GM21390 (cell line): ENCODE measurements at regions not wholly inside any gene's neighbourhood (a gene's known extent, or its start where the extent isn't known, plus 50 kb on each side); places are given as distances from the start of the nearest gene placed in this dataset.
"Not testable (repeated sequence)": the region's sequence is repeated elsewhere in the genome, so short reads cannot be mapped to it uniquely, and the experiment has no call there.

Source experiments
- ATAC-seq: cut with Tn5 transposase; IDR thresholded peaks from one replicate; pipeline ENCODE4 v1.9.1; 2021; ENCODE audit not compliant: unreplicated experiment

- ATAC-seq = no peak
Observed at GRCh38 chr22:25407226-25407858, 157.1 kb upstream of the GRK3 start.

- no peak for ATAC-seq
Observed at GRCh38 chr22:25407859-25408229, 156.6 kb upstream of the GRK3 start.

DNA sequence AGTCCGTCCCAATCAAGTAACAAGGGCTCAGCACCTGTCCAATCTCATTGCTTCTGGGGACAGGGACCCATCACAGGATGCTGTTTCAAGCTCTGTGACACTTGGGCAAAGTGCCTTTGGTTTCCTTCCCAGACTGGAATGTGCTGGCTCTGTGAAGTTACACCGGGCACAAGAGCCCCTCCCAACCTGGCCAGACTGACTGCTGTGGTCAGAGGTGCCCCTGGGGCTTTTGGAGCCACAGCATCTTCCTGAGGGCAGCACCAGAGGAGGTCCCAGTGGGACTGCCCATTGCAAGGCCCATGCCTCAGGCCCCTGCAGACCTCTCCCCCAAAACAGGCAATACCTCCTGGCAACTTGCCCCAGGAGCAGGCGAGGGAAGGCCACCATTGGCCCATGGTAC is 155.2 kb upstream of the GRK3 start:
- no peak for ATAC-seq

GRCh38 chr22:25410849-25411248 is 153.6 kb upstream of the GRK3 start:
- ATAC-seq = no peak

DNA sequence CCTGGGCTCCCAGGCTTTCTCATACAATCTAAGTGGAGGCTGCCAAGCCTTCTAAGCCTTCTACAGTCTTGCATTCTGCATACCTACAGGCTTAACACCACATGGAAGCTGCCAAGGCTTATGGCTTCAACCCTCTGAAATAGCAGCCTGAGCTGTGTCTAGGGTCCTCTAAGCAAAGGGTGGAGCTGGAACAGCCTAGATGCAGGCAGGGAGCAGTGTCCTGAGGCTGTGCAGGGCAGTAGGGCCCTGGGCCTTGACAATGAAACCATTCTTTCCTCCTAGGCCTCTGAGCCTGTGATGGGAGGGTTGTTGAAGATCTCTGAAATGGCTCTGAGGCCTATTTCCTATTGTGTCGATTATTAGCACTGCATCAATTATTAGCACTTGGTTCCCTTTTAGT is 150.9 kb upstream of the GRK3 start:
- no peak for ATAC-seq

DNA sequence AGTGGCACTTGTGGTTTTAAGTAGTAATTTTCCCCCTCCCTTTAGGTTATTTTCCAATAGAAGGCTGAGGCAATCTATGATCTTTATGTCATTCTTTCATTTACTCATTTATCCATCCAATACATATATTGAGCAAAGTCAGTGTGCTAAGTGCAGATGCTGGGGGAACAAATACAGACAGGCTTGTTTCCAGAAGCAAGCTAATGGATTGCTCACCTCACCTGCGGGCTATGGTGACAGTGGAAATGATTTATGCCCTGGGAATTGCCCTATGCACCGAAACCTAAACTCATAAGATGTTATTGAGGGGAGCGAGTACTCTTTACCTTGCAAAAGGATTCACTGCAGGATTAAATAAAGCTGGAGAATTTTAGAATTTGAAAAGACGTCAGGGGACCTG is 148.7 kb upstream of the GRK3 start:
- not testable (repeated sequence) for ATAC-seq

DNA sequence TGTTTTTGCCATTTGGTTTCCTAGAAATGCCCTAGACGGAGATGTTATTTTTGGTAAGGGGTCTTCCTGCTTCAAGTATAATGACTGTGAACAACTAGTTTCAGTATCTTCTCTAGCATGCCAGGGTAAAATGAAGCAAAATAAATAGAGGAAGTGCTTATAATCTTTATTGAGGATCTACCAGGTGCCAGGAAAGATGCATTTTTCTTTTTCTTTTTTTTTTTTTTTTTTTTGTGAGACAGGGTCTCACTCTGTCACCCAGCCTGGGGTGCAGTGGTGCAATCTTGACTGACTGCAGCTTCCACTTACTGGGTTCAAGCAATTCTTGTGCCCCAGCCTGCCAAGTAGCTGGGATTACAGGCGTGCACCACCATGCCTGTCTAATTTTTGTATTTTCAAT is 146.6 kb upstream of the GRK3 start:
- ATAC-seq = not testable (repeated sequence)

- ATAC-seq = no peak
Observed at GRCh38 chr22:25419247-25420113, 145.0 kb upstream of the GRK3 start.

GRCh38 chr22:25420114-25420441 is 144.4 kb upstream of the GRK3 start:
- ATAC-seq = not testable (repeated sequence)

GRCh38 chr22:25420471-25420924 is 144.0 kb upstream of the GRK3 start:
- ATAC-seq = no peak

GRCh38 chr22:25420925-25421904 is 143.3 kb upstream of the GRK3 start:
- ATAC-seq = no peak

DNA sequence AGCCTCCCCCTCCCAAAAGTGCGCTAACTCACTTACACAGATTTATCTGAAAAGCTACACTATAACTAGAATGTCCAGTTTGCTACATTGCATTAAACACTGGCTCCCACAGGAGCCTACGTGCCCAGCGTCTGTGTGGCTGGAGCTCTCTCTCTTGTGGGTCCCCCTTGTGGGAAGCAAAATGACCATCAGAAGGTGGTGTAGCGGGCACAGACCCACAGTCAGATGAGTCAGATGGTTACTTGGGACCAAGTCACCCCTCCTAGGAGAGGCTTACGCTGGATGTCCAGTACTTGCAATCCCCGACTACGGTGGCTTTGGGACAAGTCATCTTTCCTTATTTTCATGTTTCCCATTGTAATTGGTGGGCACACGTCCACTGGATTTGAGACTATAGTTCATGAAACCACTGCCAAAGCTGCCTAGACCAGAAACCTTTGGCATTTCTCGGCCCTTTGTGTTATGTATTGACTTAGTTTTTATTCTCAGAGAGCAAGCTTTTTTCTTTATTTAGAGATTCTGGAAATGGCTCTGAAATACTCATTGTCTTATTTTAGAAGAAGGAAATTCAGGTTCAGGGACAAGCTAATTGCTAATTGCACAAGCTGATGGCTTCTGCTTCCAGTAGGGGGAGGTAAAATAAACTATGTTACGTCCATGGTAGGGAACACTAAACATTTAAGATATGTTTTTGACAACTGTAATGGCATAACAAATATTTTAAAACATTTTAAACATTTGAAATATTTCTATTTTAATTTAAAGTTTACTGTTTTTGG is 137.8 kb upstream of the GRK3 start:
- ATAC-seq = not testable (repeated sequence)

- ATAC-seq = not testable (repeated sequence)
Observed at GRCh38 chr22:25431637-25432342, 132.7 kb upstream of the GRK3 start.

DNA sequence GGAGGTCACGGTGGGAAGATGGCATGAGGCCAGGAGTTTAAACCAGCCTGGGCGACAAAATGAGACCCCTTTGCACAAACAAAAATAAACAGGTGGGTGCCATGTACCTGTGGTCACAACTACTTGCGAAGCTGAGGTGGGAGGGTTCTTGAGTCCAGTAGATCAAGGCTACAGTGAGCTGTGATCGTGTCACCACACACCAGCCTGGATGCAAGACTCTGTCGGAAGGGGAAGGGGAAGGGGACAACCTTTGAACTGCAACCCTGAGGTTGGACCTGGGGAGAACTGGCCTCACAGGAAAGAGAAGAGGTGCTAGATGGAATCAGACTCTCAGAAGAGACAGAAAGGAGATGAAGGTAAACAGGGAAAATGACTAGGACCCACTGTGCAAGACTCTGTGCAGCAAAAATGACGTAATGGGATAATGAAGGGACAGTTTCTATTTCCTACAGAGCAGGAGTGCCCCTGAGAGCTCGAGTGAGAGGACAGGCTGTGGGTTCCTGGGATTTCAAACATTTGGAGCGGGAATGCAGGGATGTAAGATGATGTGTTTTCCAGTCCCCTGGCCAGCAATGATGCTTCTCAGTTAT is 131.0 kb upstream of the GRK3 start:
- not testable (repeated sequence) for ATAC-seq

- ATAC-seq = no peak
Observed at GRCh38 chr22:25437414-25438160, 126.9 kb upstream of the GRK3 start.

DNA sequence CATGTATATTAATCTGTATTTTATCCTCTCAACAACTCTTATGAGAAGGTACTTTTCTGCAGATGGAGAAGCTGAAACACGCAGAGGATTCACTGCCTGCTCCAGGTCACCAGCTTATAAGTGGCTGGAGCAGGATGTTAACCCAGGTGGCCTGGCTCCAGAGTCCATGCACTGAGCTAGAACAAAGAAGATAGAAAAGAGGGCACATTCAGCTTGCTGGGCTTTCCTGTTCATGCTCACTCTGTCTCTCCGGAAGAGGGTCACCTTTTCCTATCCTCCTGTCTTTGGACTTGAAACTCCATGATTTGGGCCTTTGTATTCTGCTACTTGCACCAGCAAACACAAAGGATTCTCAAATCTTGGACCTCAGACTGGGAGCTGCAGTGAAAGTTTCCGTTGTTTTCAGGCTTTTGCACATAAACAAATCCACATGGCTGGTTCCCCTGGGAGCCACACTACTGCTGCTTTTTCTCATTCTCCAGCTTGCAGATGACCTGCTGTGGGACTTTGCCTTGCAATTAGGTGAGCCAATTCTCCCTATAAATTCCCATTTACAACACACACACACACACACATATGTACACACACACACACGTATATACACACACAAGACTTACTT is 117.3 kb upstream of the GRK3 start:
- no peak for ATAC-seq

DNA sequence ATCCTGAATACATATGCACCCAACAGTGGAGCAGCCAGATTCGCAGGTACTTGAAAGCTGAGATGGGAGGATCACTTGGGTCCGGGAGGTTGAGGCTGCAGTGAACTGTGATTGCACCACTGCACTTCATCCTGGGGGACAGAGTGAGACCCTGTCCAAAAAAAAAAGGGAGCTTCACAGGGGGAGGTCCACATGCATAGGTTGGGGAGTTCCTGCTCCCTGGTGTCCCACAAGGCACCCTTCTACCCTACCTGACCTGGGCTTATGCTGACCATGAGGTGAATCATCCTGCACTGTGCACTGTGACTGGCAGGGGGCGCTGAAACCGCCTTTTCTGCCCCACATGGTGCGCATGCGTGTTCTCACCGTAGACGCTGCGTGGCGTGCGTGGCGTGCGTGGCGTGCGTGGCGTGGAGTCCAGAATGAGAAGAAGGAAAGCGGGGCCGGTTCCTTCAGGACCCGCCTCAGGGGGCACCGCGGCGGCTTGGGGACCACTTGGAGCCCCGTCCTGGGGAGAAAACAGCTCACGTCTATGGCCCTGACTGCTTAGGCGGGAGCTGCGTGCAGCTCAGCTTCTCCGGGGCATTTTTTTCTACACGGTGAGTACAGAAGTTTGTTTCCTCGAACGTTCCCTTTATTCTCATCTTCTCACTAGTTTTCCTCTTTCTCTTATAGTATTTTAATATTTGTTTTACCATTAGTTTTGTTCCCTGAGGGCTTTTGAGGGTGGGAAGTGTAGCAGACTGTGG is 116.6 kb upstream of the GRK3 start:
- peak; percentile 82 for ATAC-seq
